ENCODE measurements at regions not wholly inside any gene's neighbourhood (a gene's known extent, or its start where the extent isn't known, plus 50 kb on each side); places are given as distances from the start of the nearest gene placed in this dataset.

GRCh38 chr1:34396042-34396441, 219.3 kb downstream of the C1orf94 start:
- no peak overlapping the region for H3K9ac ChIP-seq (ENCODE audit: extremely low read depth, insufficient read length, low read length)
- H3K18ac ChIP-seq (ENCODE audit: insufficient read length, low read depth, low read length): no peak overlapping the region
- H4K20me1 ChIP-seq (ENCODE audit: control insufficient read depth, insufficient read depth, insufficient read length): no peaks in the 10 kb centered on the region
- H4K8ac ChIP-seq (replicated peaks; ENCODE audit: insufficient read length, low read depth, low read length): no peak overlapping the region
- peaks cover 17 to 29% of the 10 kb centered on the region in 2 experiments for H3K4me1 Mint-ChIP-seq
- H3K9me3 Mint-ChIP-seq: peaks cover 4% of the 10 kb centered on the region in 2 experiments; a peak in 4 of 5 replicates
- H2BK5ac ChIP-seq (ENCODE audit: insufficient read length, low read length): no peak overlapping the region
- no peaks in the 10 kb centered on the region for H3K79me1 ChIP-seq (ENCODE audit: insufficient read depth, low read depth, low read length, poor library complexity, severe bottlenecking)
- peaks cover 3% of the 10 kb centered on the region; the same call in 1 of the 2 replicates for H3K4me1 ChIP-seq (ENCODE audit: insufficient read depth, low read length)
- WGBS (ENCODE audit: extremely low coverage, insufficient read length, low lambda C conversion rate): no CpG with 5 or more reads among the region's 2 CpGs
- H3K27ac Mint-ChIP-seq: peak overlapping the region; percentile 83 to 86 (median 85); a peak in 4 of 7 replicates
- no peak overlapping the region for H3K56ac ChIP-seq (ENCODE audit: insufficient read length, low read depth, low read length)
- no peaks in the 10 kb centered on the region for H3K36me3 Mint-ChIP-seq (ENCODE audit: insufficient read depth in 1 of 3, low read depth in 3 of 3)
- no peak overlapping the region for H4K5ac ChIP-seq (ENCODE audit: insufficient read length, low read depth, low read length)
- peak overlapping the region; percentile 26 for H3K4me2 ChIP-seq (ENCODE audit: insufficient read depth, insufficient read length, low read length)
- H3K9me3 ChIP-seq (ENCODE audit: control insufficient read depth, low read depth, low read length): no peaks in the 10 kb centered on the region
- no peak overlapping the region for H3K14ac ChIP-seq (ENCODE audit: insufficient read depth, low read length)
- no peak for TF ChIP-seq CTCF (conservative IDR thresholded peaks at IDR 0.05)
- H2BK15ac ChIP-seq (ENCODE audit: low read depth, low read length): no peak overlapping the region
- peak; percentile 35 for DNase-seq
- no peak overlapping the region for H3T11ph ChIP-seq (ENCODE audit: low read length)
- no peak overlapping the region for H2AK5ac ChIP-seq (ENCODE audit: insufficient read length, low read length)
- no peak overlapping the region for H2BK20ac ChIP-seq (ENCODE audit: low read depth, low read length, poor library complexity, severe bottlenecking)
- peak overlapping the region; percentile 36 for H2BK120ac ChIP-seq (ENCODE audit: low read depth, low read length, poor library complexity, severe bottlenecking)
- peak overlapping the region; percentile 50 for H3K27ac ChIP-seq (ENCODE audit: insufficient read length, low read depth, low read length)
- H3K23me2 ChIP-seq (ENCODE audit: insufficient read length, low read depth, low read length, poor library complexity, severe bottlenecking): peaks cover 2% of the 10 kb centered on the region
- no peak overlapping the region for H4K91ac ChIP-seq (ENCODE audit: insufficient read length, low read depth, low read length)
- peak overlapping the region in 1 of 2 experiments; percentile 19; a peak in 2 of 5 replicates for H3K4me3 Mint-ChIP-seq
- no peaks in the 10 kb centered on the region; the same call in 1 of the 2 replicates for H3K27me3 Mint-ChIP-seq (ENCODE audit: low read depth)
- H3K79me2 ChIP-seq (ENCODE audit: insufficient read depth, low read length): no peaks in the 10 kb centered on the region
- H3K4ac ChIP-seq (ENCODE audit: low read depth, low read length): no peak overlapping the region
- H3K27me3 ChIP-seq (ENCODE audit: insufficient read depth, low read length): no peaks in the 10 kb centered on the region
- no peak overlapping the region for H3K23ac ChIP-seq (ENCODE audit: insufficient read length, low read depth, low read length)
- H2BK12ac ChIP-seq (ENCODE audit: insufficient read length, low read depth, low read length): no peak overlapping the region
- no peak overlapping the region for H2AFZ ChIP-seq (ENCODE audit: low read length)

Measured in H9 (cell line).